SU-DHL-6 (cell line): ENCODE measurements at regions not wholly inside any gene's neighbourhood (a gene's known extent, or its start where the extent isn't known, plus 50 kb on each side); places are given as distances from the start of the nearest gene placed in this dataset.
"Not testable (repeated sequence)": the region's sequence is repeated elsewhere in the genome, so short reads cannot be mapped to it uniquely, and the experiment has no call there.

Experiments
- EZH2phosphoT487 ChIP-seq: fragments of 200-600 bp; sonication (generic), shearing (Covaris generic); conservative IDR thresholded peaks from 2 replicates; pipeline ENCODE4 v1.6.1; 2018; ENCODE audit warnings: mild to moderate bottlenecking, antibody characterized with exemption, low read length, moderate library complexity, mixed read lengths
- TF ChIP-seq, protein P1 (sequence below): fragments of 200-600 bp; sonication (generic); IDR thresholded peaks from one replicate; pipeline ENCODE4 v1.5.1; 2017; ENCODE audit warnings: antibody characterized with exemption, mild to moderate bottlenecking, low read length, moderate library complexity; ENCODE audit not compliant: insufficient read depth, poor library complexity, severe bottlenecking

DNA sequence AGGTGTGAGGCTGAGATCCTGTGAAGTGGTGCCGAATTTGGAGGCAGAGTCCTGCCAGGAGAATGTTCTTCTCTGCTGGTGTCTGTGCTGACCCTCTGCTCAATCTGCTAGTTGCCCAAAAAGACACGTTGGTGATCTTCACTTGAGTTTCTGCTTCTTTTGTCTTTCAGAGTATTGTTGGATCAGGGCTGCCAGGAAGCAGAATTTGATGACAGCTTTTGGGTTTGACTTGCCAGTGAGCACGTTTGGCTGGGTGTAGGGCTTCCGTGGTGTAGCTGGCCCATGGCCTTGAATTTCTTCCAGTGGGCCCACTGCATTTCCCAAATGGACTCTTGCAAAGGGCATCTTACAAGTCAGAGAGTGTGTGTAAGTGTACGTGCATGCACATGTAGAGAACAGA is 183.9 kb upstream of the IRF2BP2 start:
- TF ChIP-seq, protein P1, sequence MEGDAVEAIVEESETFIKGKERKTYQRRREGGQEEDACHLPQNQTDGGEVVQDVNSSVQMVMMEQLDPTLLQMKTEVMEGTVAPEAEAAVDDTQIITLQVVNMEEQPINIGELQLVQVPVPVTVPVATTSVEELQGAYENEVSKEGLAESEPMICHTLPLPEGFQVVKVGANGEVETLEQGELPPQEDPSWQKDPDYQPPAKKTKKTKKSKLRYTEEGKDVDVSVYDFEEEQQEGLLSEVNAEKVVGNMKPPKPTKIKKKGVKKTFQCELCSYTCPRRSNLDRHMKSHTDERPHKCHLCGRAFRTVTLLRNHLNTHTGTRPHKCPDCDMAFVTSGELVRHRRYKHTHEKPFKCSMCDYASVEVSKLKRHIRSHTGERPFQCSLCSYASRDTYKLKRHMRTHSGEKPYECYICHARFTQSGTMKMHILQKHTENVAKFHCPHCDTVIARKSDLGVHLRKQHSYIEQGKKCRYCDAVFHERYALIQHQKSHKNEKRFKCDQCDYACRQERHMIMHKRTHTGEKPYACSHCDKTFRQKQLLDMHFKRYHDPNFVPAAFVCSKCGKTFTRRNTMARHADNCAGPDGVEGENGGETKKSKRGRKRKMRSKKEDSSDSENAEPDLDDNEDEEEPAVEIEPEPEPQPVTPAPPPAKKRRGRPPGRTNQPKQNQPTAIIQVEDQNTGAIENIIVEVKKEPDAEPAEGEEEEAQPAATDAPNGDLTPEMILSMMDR = not testable (repeated sequence)
- not testable (repeated sequence) for TF ChIP-seq EZH2phosphoT487
